BLaER1 (cell line): ENCODE measurements at regions not wholly inside any gene's neighbourhood (a gene's known extent, or its start where the extent isn't known, plus 50 kb on each side); places are given as distances from the start of the nearest gene placed in this dataset.

Experiments used
- H3K27ac ChIP-seq: shearing (Covaris generic); formaldehyde crosslinking; 2 replicates; pipeline ENCODE4 v1.8.1; 2022
- H3K27me3 ChIP-seq: shearing (Covaris generic); formaldehyde crosslinking; 2 replicates; pipeline ENCODE4 v1.8.1; 2022
- H3K36me3 ChIP-seq: shearing (Covaris generic); formaldehyde crosslinking; 2 replicates; pipeline ENCODE4 v1.8.1; 2022
- H3K4me1 ChIP-seq: shearing (Covaris generic); formaldehyde crosslinking; 2 replicates; pipeline ENCODE4 v1.8.1; 2022
- H3K4me2 ChIP-seq: shearing (Covaris generic); formaldehyde crosslinking; 2 replicates; pipeline ENCODE4 v1.8.1; 2022
- H3K4me3 ChIP-seq: shearing (Covaris generic); formaldehyde crosslinking; 2 replicates; pipeline ENCODE4 v1.8.1; 2022
- H3K9ac ChIP-seq: shearing (Covaris generic); formaldehyde crosslinking; 2 replicates; pipeline ENCODE4 v1.8.1; 2022
- H3K9me3 ChIP-seq: shearing (Covaris generic); formaldehyde crosslinking; 2 replicates; pipeline ENCODE4 v1.8.1; 2022
- H4K20me1 ChIP-seq: shearing (Covaris generic); formaldehyde crosslinking; 2 replicates; pipeline ENCODE4 v1.8.1; 2022
- Cebpa-rat ChIP-seq: shearing (Covaris generic); IDR thresholded peaks from 2 replicates; pipeline ENCODE4 v1.8.1; 2022

GRCh38 chr6:54026652-54027400, 84.4 kb upstream of the MLIP start:
- Histone ChIP-seq H3K4me1 (no peaks in the 10 kb centered on the region), H3K9me3 (no peaks in the 10 kb centered on the region), H3K4me2 (no peak overlapping the region), H3K27ac (no peak overlapping the region), H4K20me1 (no peaks in the 10 kb centered on the region), H3K27me3 (no peaks in the 10 kb centered on the region), H3K9ac (no peak overlapping the region), H3K36me3 (no peaks in the 10 kb centered on the region), H3K4me3 (no peak overlapping the region)
- TF ChIP-seq Cebpa-rat: no peak

GRCh38 chr6:54028170-54028569, 83.1 kb upstream of the MLIP start:
- TF ChIP-seq Cebpa-rat: no peak
- Histone ChIP-seq H3K4me2 (no peak overlapping the region), H3K27me3 (no peaks in the 10 kb centered on the region), H3K36me3 (no peaks in the 10 kb centered on the region), H3K4me3 (no peak overlapping the region), H3K9me3 (no peaks in the 10 kb centered on the region), H3K9ac (no peak overlapping the region), H3K27ac (no peak overlapping the region), H3K4me1 (no peaks in the 10 kb centered on the region), H4K20me1 (no peaks in the 10 kb centered on the region)

- H3K4me3 ChIP-seq: no peak overlapping the region
- TF ChIP-seq Cebpa-rat: no peak
- no peaks in the 10 kb centered on the region for H3K36me3 ChIP-seq
- no peaks in the 10 kb centered on the region for H3K4me1 ChIP-seq
- no peak overlapping the region for H3K4me2 ChIP-seq
- H3K9me3 ChIP-seq: no peaks in the 10 kb centered on the region
- H3K27ac ChIP-seq: no peak overlapping the region
- no peak overlapping the region for H3K9ac ChIP-seq
- no peaks in the 10 kb centered on the region for H4K20me1 ChIP-seq
- H3K27me3 ChIP-seq: no peaks in the 10 kb centered on the region
These were observed 82.1 kb upstream of the MLIP start for GRCh38 chr6:54029187-54029586.

DNA sequence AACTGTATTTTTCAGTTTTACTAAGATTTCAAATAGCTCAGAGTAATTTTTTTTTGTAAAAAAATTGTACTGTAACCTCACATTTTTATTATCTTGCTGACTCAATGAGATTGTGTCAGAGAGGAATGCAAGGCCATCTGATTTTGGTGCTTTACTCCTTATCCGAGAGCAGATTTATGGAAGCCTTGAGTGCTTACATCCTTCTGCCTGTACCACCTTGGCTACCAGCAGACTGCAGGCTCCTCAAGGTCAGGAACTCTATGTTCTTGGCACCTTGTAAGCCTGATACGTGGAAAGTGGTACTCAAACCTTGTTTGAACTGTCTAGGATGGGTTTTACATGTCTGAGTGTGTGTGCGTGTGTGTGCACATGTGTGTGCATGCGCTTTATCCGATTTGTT, 80.1 kb upstream of the MLIP start:
- H3K36me3 ChIP-seq: no peaks in the 10 kb centered on the region

DNA sequence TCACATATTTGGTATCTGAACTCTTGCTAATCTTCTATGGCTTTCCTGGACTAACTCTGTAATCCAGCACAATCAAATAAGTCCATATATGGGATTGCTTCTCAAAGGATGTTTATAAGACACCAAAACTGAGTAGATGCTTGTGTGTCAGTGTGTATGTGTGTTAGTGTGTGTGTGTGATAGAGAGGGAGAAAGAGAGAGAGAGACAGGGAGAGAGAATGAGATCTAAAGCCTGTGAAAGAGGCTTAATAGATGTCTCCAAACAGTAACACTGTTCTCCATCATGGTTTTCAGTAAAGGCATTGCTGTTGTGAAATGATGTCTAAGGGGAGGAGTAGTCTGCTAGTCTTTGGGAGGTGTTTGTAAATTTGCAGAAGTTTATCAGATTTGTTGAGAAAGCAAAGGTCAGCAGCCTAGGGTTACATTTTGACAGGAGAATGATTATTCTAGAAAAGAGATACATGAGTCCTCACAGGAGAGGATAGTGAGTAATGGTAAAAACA, 73.9 kb upstream of the MLIP start:
- Histone ChIP-seq H3K4me3 (no peak overlapping the region), H4K20me1 (no peaks in the 10 kb centered on the region), H3K9me3 (no peaks in the 10 kb centered on the region), H3K27me3 (no peaks in the 10 kb centered on the region), H3K27ac (no peak overlapping the region), H3K9ac (no peak overlapping the region), H3K36me3 (no peaks in the 10 kb centered on the region), H3K4me1 (no peaks in the 10 kb centered on the region), H3K4me2 (no peak overlapping the region)
- TF ChIP-seq Cebpa-rat: no peak

More for the DNA sequence above, 80.1 kb upstream of the MLIP start:
- Histone ChIP-seq H3K9ac (no peak overlapping the region), H4K20me1 (no peaks in the 10 kb centered on the region), H3K4me3 (no peak overlapping the region), H3K27me3 (no peaks in the 10 kb centered on the region), H3K4me1 (no peaks in the 10 kb centered on the region), H3K27ac (no peak overlapping the region), H3K4me2 (no peak overlapping the region), H3K9me3 (no peaks in the 10 kb centered on the region)
- no peak for TF ChIP-seq Cebpa-rat

DNA sequence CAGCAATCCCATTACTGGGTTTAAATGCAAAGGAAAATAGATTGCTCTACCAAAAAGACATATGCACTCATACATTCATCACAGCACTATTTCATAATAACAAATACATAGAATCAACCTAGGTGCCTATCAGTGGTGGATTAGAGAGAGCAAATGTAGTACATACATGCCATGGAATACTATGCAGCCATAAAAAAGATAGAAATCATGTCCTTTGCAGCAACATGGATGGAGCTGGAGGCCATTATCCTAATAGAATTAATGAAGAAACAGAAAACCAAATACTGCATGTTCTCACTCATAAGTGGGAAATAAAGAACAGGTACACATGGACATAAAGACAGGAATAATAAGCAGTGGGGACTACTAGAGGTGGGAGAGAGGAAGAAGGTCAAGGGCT, 70.7 kb upstream of the MLIP start:
- H3K27ac ChIP-seq: no peak overlapping the region
- H3K9me3 ChIP-seq: no peaks in the 10 kb centered on the region
- H3K4me1 ChIP-seq: no peaks in the 10 kb centered on the region
- no peaks in the 10 kb centered on the region for H4K20me1 ChIP-seq
- H3K9ac ChIP-seq: no peak overlapping the region
- no peak for TF ChIP-seq Cebpa-rat
- H3K4me2 ChIP-seq: no peak overlapping the region
- no peaks in the 10 kb centered on the region for H3K36me3 ChIP-seq
- H3K27me3 ChIP-seq: no peaks in the 10 kb centered on the region
- no peak overlapping the region for H3K4me3 ChIP-seq

GRCh38 chr6:54041239-54041638, 70.0 kb upstream of the MLIP start:
- TF ChIP-seq Cebpa-rat: no peak
- no peaks in the 10 kb centered on the region for H3K36me3 ChIP-seq
- no peaks in the 10 kb centered on the region for H3K9me3 ChIP-seq
- no peak overlapping the region for H3K27ac ChIP-seq
- H3K4me1 ChIP-seq: no peaks in the 10 kb centered on the region
- no peaks in the 10 kb centered on the region for H4K20me1 ChIP-seq
- no peak overlapping the region for H3K4me3 ChIP-seq
- no peak overlapping the region for H3K9ac ChIP-seq
- H3K4me2 ChIP-seq: no peak overlapping the region
- no peaks in the 10 kb centered on the region for H3K27me3 ChIP-seq

GRCh38 chr6:54043360-54043759, 67.9 kb upstream of the MLIP start:
- no peaks in the 10 kb centered on the region for H3K4me1 ChIP-seq
- H3K27ac ChIP-seq: no peak overlapping the region
- no peaks in the 10 kb centered on the region for H3K9me3 ChIP-seq
- H3K36me3 ChIP-seq: no peaks in the 10 kb centered on the region
- H3K9ac ChIP-seq: no peak overlapping the region
- no peak overlapping the region for H3K4me2 ChIP-seq
- H3K27me3 ChIP-seq: no peaks in the 10 kb centered on the region
- TF ChIP-seq Cebpa-rat: no peak
- no peak overlapping the region for H3K4me3 ChIP-seq
- H4K20me1 ChIP-seq: no peaks in the 10 kb centered on the region

DNA sequence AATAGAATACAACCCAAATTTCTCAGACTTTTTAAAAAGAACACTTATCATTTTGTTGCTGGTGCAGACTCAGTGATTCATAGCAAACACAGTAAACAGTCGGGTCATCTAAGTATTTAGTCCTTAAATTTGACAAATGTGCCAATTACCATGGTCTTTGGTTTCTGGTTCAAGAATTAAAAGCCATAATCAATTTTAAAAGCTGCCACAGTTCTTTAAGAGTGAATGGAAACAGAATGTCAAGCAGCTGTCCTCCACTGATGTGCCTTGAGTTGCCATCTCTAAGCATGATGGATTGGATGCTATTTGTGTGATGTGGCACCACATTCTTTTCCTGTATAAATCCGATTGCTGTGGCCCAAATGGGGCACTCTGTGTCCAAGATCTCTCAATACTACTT, 67.2 kb upstream of the MLIP start:
- H3K4me3 ChIP-seq: no peak overlapping the region
- H3K9ac ChIP-seq: no peak overlapping the region
- H4K20me1 ChIP-seq: no peaks in the 10 kb centered on the region
- H3K36me3 ChIP-seq: no peaks in the 10 kb centered on the region
- H3K27me3 ChIP-seq: no peaks in the 10 kb centered on the region
- no peaks in the 10 kb centered on the region for H3K9me3 ChIP-seq
- H3K4me2 ChIP-seq: no peak overlapping the region
- no peak overlapping the region for H3K27ac ChIP-seq
- H3K4me1 ChIP-seq: no peaks in the 10 kb centered on the region
- no peak for TF ChIP-seq Cebpa-rat

DNA sequence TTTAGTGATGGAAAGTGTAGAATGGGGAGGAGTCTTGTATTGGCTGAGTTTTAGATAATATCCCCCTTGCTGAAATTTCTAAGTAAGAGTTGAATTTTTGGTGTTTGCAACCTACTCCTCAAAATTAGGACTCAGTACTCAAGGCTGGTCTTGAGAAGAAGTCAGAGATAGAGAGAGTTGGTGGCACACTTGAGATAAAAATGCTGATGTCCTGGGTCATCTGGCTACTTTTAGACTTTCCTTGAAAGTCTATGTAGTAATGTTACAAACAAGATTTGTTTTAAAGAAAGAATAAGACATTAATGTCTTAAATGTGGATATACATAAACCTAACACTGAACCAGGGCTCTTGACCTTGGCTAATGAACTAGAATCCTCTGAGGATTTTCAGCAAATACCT, 62.5 kb upstream of the MLIP start:
- H3K27me3 ChIP-seq: no peaks in the 10 kb centered on the region
- H3K9me3 ChIP-seq: no peaks in the 10 kb centered on the region
- no peaks in the 10 kb centered on the region for H4K20me1 ChIP-seq
- no peak for TF ChIP-seq Cebpa-rat
- H3K36me3 ChIP-seq: no peaks in the 10 kb centered on the region
- H3K27ac ChIP-seq: no peak overlapping the region
- H3K4me3 ChIP-seq: no peak overlapping the region
- H3K4me2 ChIP-seq: no peak overlapping the region
- H3K4me1 ChIP-seq: no peaks in the 10 kb centered on the region
- no peak overlapping the region for H3K9ac ChIP-seq

- H3K9ac ChIP-seq: no peak overlapping the region
- no peak for TF ChIP-seq Cebpa-rat
- no peaks in the 10 kb centered on the region for H3K27me3 ChIP-seq
- no peak overlapping the region for H3K4me2 ChIP-seq
- no peak overlapping the region for H3K4me3 ChIP-seq
- H3K4me1 ChIP-seq: no peaks in the 10 kb centered on the region
- H3K27ac ChIP-seq: no peak overlapping the region
- H4K20me1 ChIP-seq: no peaks in the 10 kb centered on the region
- no peaks in the 10 kb centered on the region for H3K9me3 ChIP-seq
- H3K36me3 ChIP-seq: no peaks in the 10 kb centered on the region
These were observed 60.5 kb upstream of the MLIP start for GRCh38 chr6:54050750-54051149.
